GM12864 (cell line): ENCODE measurements at regions not wholly inside any gene's neighbourhood (a gene's known extent, or its start where the extent isn't known, plus 50 kb on each side); places are given as distances from the start of the nearest gene placed in this dataset.

Source experiments
- DNase-seq: peaks from one replicate; pipeline ENCODE4 v3.0.0-alpha.2; 2011; ENCODE audit warnings: low read depth
- H3K4me3 ChIP-seq: 2 replicates; pipeline ENCODE4 v1.5.1; 2011; ENCODE audit warnings: mild to moderate bottlenecking, low read depth, low read length, control low read depth
- CTCF ChIP-seq: IDR thresholded peaks from 2 replicates; pipeline ENCODE4 v1.5.1; 2011; ENCODE audit warnings: low read depth, mild to moderate bottlenecking, moderate library complexity, low read length, control low read depth, inconsistent platforms; ENCODE audit errors: missing control alignments

- DNase-seq = no peak
- no peak for TF ChIP-seq CTCF
- H3K4me3 ChIP-seq = no peak overlapping the region
Observed at GRCh38 chr6:100217225-100218012, 223.4 kb upstream of the MCHR2 start.

- no peak overlapping the region for H3K4me3 ChIP-seq
- no peak for TF ChIP-seq CTCF
- no peak for DNase-seq
Observed at GRCh38 chr6:100216760-100217159, 222.7 kb upstream of the MCHR2 start.

- no peak for DNase-seq
- H3K4me3 ChIP-seq = no peak overlapping the region
- no peak for TF ChIP-seq CTCF
Observed at GRCh38 chr6:100212131-100212530, 218.1 kb upstream of the MCHR2 start.

GRCh38 chr6:100210137-100211117 is 216.4 kb upstream of the MCHR2 start:
- no peak for DNase-seq
- H3K4me3 ChIP-seq = no peak overlapping the region
- TF ChIP-seq CTCF = no peak

GRCh38 chr6:100209323-100210136 is 215.5 kb upstream of the MCHR2 start:
- DNase-seq = no peak
- TF ChIP-seq CTCF = no peak
- H3K4me3 ChIP-seq = no peak overlapping the region

GRCh38 chr6:100203400-100203799 is 209.4 kb upstream of the MCHR2 start:
- H3K4me3 ChIP-seq = no peak overlapping the region
- no peak for DNase-seq
- no peak for TF ChIP-seq CTCF
